Endothelial cell of umbilical vein (primary cell): ENCODE measurements at regions not wholly inside any gene's neighbourhood (a gene's known extent, or its start where the extent isn't known, plus 50 kb on each side); places are given as distances from the start of the nearest gene placed in this dataset.

Source experiments
- CTCF ChIP-seq, 2 donors: IDR thresholded peaks; 1 replicate in 1 of 2; 2 replicates in 1 of 2; pipeline ENCODE4 v1.5.1; 2011; ENCODE audit warnings: low read length in 2 of 2, mild to moderate bottlenecking in 2 of 2, moderate library complexity in 2 of 2, control low read depth in 1 of 2, inconsistent platforms in 1 of 2, low read depth in 1 of 2; ENCODE audit not compliant: insufficient read depth in 1 of 2; ENCODE audit errors: extremely low read depth in 1 of 2
- EZH2 ChIP-seq: IDR thresholded peaks from 2 replicates; pipeline ENCODE4 v1.6.1; 2012; ENCODE audit warnings: borderline replicate concordance, low read depth, mild to moderate bottlenecking, moderate library complexity, low read length, inconsistent platforms; ENCODE audit not compliant: severe bottlenecking
- FOS ChIP-seq: IDR thresholded peaks from 2 replicates; pipeline ENCODE4 v1.6.1; 2011; ENCODE audit warnings: mild to moderate bottlenecking, low read length, moderate library complexity, borderline replicate concordance; ENCODE audit not compliant: insufficient read depth
- GATA2 ChIP-seq: IDR thresholded peaks from 2 replicates; pipeline ENCODE4 v1.7.0; 2011; ENCODE audit warnings: low read depth, mild to moderate bottlenecking, moderate library complexity, mixed read lengths, low read length; ENCODE audit not compliant: insufficient read length, insufficient read depth
- JUN ChIP-seq: IDR thresholded peaks from 2 replicates; pipeline ENCODE4 v1.6.1; 2011; ENCODE audit warnings: borderline replicate concordance, low read depth; ENCODE audit not compliant: insufficient read length, insufficient read depth
- MAX ChIP-seq: IDR thresholded peaks from 2 replicates; pipeline ENCODE4 v1.6.1; 2011; ENCODE audit not compliant: insufficient read depth, insufficient read length
- MYC ChIP-seq: IDR thresholded peaks from one replicate; pipeline ENCODE4 v1.6.1; 2011; ENCODE audit warnings: mild to moderate bottlenecking, low read depth, low read length
- POLR2A ChIP-seq: IDR thresholded peaks from 2 replicates; pipeline ENCODE4 v1.6.1; 2012; ENCODE audit warnings: low read depth, mild to moderate bottlenecking, control low read depth, low read length
- POLR2AphosphoS5 ChIP-seq: IDR thresholded peaks from 2 replicates; pipeline ENCODE4 v1.6.1; 2012; ENCODE audit warnings: low read depth, mild to moderate bottlenecking, control low read depth, low read length, moderate library complexity; ENCODE audit not compliant: insufficient read depth

- no peak for TF ChIP-seq CTCF (IDR thresholded peaks at IDR 0.05; ENCODE audit: extremely low read depth in 1 of 2, insufficient read depth in 1 of 2, low read depth in 1 of 2, low read length in 2 of 2)
- no peak for TF ChIP-seq POLR2A
- no peak for TF ChIP-seq EZH2
- TF ChIP-seq JUN = no peak
- peak; percentile 40 for TF ChIP-seq POLR2AphosphoS5
- no peak for TF ChIP-seq FOS
- TF ChIP-seq MAX = no peak
- TF ChIP-seq GATA2 = peak; percentile 97
- no peak for TF ChIP-seq MYC
Observed at GRCh38 chr12:89235189-89235993, 116.9 kb downstream of the DUSP6 start.
